ENCODE measurements at regions not wholly inside any gene's neighbourhood (a gene's known extent, or its start where the extent isn't known, plus 50 kb on each side); places are given as distances from the start of the nearest gene placed in this dataset.

DNA sequence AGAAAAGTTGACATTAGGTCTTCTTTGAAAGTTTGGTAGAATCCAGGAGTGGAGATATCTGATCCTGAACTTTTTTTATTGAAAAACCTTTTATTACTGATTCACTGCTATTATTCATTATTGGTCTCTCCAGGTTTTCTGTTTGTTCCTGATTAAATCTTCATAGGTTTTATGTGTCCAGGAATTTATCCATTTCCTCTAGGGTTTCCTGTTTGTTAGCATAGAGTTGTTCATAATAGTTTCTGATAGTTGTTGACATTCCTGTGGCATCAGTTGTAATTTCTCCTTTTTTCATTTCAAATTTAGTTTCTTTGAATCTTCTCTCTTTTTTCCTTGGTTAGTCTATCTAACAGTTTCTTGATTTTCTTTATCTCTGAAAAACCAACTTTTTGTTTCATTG lies 370.3 kb downstream of the SLC6A15 start:
- ATAC-seq (ENCODE audit: low read depth), result no peak
- Histone ChIP-seq H3K79me1 (ENCODE audit: low read depth in 1 of 2, low read length in 2 of 2) (no peaks in the 10 kb centered on the region), H3K14ac (replicated peaks; ENCODE audit: low read depth, low read length) (no peak overlapping the region), H4K5ac (ENCODE audit: low read depth, low read length) (no peak overlapping the region), H3K9me1 (ENCODE audit: insufficient read depth, low read length) (no peaks in the 10 kb centered on the region), H2BK120ac (ENCODE audit: low read depth, low read length) (no peak overlapping the region), H4K91ac (ENCODE audit: insufficient read depth, low read depth, low read length) (no peak overlapping the region), H3K9ac (ENCODE audit: low read depth, low read length) (no peak overlapping the region), H2AK5ac (ENCODE audit: low read depth, low read length) (no peak overlapping the region), H3K56ac (ENCODE audit: extremely low read depth, insufficient read depth, low read length) (no peak overlapping the region), H4K20me1 (ENCODE audit: insufficient read depth, low read length) (no peaks in the 10 kb centered on the region), H3K36me3 (ENCODE audit: control insufficient read depth, insufficient read depth, low read length) (no peaks in the 10 kb centered on the region), H3K4me3 (ENCODE audit: insufficient read depth, low read depth, low read length) (no peak overlapping the region), H4K8ac (ENCODE audit: low read depth in 2 of 2, low read length in 2 of 2) (no peak overlapping the region), H2BK5ac (ENCODE audit: low read depth, low read length, poor library complexity, severe bottlenecking) (no peak overlapping the region), H3K4me2 (ENCODE audit: low read depth, low read length) (no peak overlapping the region), H2AFZ (replicated peaks; ENCODE audit: low read length, poor library complexity) (no peak overlapping the region), H2AK9ac (replicated peaks; ENCODE audit: low read depth, low read length, poor library complexity) (no peak overlapping the region), H3K9me3 (ENCODE audit: control insufficient read depth, insufficient read depth, low read length) (no peaks in the 10 kb centered on the region), H3K4ac (ENCODE audit: low read depth, low read length) (no peak overlapping the region), H3K27ac (ENCODE audit: insufficient read depth, low read length) (no peak overlapping the region), H3K18ac (ENCODE audit: low read depth, low read length) (no peak overlapping the region), H2BK15ac (ENCODE audit: low read depth, low read length) (no peak overlapping the region), H3K23ac (ENCODE audit: low read depth, low read length) (no peak overlapping the region), H3K27me3 (ENCODE audit: control insufficient read depth, insufficient read depth, low read length) (no peaks in the 10 kb centered on the region), H2BK20ac (ENCODE audit: low read depth, low read length) (no peak overlapping the region), H3K4me1 (ENCODE audit: control insufficient read depth, insufficient read depth, low read length) (no peaks in the 10 kb centered on the region)
- dilution Hi-C loops (cut with HindIII; ENCODE audit: low sequenced_read_pairs, unreplicated experiment) (no loop called here), intact Hi-C loops (cut with micrococcal nuclease) (no loop called here), in situ Hi-C loops (cut with MboI; ENCODE audit: low sequenced_read_pairs) (no loop called here)
- no TSS peak for BruUV-seq (replicated peaks)
- POLR2A ChIA-PET (ENCODE audit: unreplicated experiment), result no interaction called here
- CTCF ChIA-PET, result no interaction called here
- TF ChIP-seq RFX5 (IDR thresholded peaks at IDR 0.05; ENCODE audit: low read depth, low read length) (no peak), NFE2L2 (IDR thresholded peaks at IDR 0.05; ENCODE audit: low read depth, low read length) (no peak), BHLHE40 (IDR thresholded peaks at IDR 0.05; ENCODE audit: low read depth, low read length) (no peak), MXI1 (IDR thresholded peaks at IDR 0.05; ENCODE audit: borderline replicate concordance, low read depth, low read length) (no peak)
- TF ChIP-seq, protein P1, sequence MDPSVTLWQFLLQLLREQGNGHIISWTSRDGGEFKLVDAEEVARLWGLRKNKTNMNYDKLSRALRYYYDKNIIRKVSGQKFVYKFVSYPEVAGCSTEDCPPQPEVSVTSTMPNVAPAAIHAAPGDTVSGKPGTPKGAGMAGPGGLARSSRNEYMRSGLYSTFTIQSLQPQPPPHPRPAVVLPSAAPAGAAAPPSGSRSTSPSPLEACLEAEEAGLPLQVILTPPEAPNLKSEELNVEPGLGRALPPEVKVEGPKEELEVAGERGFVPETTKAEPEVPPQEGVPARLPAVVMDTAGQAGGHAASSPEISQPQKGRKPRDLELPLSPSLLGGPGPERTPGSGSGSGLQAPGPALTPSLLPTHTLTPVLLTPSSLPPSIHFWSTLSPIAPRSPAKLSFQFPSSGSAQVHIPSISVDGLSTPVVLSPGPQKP (IDR thresholded peaks at IDR 0.05; ENCODE audit: borderline replicate concordance, low read depth, low read length), result no peak
- TF ChIP-seq, protein P2, sequence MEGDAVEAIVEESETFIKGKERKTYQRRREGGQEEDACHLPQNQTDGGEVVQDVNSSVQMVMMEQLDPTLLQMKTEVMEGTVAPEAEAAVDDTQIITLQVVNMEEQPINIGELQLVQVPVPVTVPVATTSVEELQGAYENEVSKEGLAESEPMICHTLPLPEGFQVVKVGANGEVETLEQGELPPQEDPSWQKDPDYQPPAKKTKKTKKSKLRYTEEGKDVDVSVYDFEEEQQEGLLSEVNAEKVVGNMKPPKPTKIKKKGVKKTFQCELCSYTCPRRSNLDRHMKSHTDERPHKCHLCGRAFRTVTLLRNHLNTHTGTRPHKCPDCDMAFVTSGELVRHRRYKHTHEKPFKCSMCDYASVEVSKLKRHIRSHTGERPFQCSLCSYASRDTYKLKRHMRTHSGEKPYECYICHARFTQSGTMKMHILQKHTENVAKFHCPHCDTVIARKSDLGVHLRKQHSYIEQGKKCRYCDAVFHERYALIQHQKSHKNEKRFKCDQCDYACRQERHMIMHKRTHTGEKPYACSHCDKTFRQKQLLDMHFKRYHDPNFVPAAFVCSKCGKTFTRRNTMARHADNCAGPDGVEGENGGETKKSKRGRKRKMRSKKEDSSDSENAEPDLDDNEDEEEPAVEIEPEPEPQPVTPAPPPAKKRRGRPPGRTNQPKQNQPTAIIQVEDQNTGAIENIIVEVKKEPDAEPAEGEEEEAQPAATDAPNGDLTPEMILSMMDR (conservative IDR thresholded peaks at IDR 0.05; ENCODE audit: low read depth, low read length), result no peak
- TF ChIP-seq, protein P3, sequence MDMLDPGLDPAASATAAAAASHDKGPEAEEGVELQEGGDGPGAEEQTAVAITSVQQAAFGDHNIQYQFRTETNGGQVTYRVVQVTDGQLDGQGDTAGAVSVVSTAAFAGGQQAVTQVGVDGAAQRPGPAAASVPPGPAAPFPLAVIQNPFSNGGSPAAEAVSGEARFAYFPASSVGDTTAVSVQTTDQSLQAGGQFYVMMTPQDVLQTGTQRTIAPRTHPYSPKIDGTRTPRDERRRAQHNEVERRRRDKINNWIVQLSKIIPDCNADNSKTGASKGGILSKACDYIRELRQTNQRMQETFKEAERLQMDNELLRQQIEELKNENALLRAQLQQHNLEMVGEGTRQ (IDR thresholded peaks at IDR 0.05; ENCODE audit: low read depth, low read length), result no peak
- DNase-seq, result no peak

All from IMR-90 (cell line).